ENCODE measurements at regions not wholly inside any gene's neighbourhood (a gene's known extent, or its start where the extent isn't known, plus 50 kb on each side); places are given as distances from the start of the nearest gene placed in this dataset.

DNA sequence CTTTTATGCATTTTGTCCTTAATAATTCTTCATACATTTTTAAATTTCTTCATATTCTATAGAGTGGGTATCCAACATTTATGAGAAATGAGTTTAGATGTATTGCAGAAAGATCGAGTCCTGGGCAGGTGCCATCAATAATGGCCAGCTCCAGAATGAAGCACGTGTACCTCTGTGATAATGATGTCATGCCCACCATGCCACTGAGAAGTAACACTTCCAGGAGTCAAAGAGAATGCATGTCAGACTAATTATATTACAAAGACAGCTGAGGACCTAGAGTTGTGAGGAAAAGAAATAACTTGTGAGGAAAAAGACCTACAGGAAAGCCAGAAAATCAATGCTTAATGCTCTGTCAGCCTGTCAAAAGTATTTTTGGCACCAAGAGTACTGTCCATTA is 157.4 kb upstream of the P2RY1 start (continued):
- TF ChIP-seq CBX5 (IDR thresholded peaks at IDR 0.05; ENCODE audit: low read depth): no peak
- TF ChIP-seq HSF1 (IDR thresholded peaks at IDR 0.05; ENCODE audit: low read depth, low read length): no peak
- TF ChIP-seq, protein P1, sequence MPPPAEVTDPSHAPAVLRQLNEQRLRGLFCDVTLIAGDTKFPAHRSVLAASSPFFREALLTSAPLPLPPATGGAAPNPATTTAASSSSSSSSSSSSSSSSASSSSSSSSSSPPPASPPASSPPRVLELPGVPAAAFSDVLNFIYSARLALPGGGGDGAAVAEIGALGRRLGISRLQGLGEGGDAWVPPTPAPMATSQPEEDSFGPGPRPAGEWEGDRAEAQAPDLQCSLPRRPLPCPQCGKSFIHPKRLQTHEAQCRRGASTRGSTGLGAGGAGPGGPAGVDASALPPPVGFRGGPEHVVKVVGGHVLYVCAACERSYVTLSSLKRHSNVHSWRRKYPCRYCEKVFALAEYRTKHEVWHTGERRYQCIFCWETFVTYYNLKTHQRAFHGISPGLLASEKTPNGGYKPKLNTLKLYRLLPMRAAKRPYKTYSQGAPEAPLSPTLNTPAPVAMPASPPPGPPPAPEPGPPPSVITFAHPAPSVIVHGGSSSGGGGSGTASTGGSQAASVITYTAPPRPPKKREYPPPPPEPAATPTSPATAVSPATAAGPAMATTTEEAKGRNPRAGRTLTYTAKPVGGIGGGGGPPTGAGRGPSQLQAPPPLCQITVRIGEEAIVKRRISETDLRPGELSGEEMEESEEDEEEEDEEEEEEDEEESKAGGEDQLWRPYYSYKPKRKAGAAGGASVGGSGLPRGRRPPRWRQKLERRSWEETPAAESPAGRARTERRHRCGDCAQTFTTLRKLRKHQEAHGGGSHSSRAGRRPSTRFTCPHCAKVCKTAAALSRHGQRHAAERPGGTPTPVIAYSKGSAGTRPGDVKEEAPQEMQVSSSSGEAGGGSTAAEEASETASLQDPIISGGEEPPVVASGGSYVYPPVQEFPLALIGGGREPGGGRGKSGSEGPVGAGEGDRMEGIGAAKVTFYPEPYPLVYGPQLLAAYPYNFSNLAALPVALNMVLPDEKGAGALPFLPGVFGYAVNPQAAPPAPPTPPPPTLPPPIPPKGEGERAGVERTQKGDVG (CRISPR knock-in tag; IDR thresholded peaks at IDR 0.05): no peak
- TF ChIP-seq ZNF274 (IDR thresholded peaks at IDR 0.05; ENCODE audit: insufficient read depth, insufficient read length): no peak
- no peak for TF ChIP-seq MYC (IDR thresholded peaks at IDR 0.05; ENCODE audit: insufficient read depth, insufficient read length, insufficient replicate concordance, low read length, severe bottlenecking)
- no peak for TF ChIP-seq FOS (IDR thresholded peaks at IDR 0.05; ENCODE audit: borderline replicate concordance, extremely low read depth, insufficient read length)
- TF ChIP-seq SRF (IDR thresholded peaks at IDR 0.05; ENCODE audit: low read depth in 2 of 2, low read length in 2 of 2): no peak
- no peak for TF ChIP-seq PML (IDR thresholded peaks at IDR 0.05; ENCODE audit: low read length)
- no peak for TF ChIP-seq ZNF24 (IDR thresholded peaks at IDR 0.05)
- no peak for TF ChIP-seq YY1 (IDR thresholded peaks at IDR 0.05; ENCODE audit: low read depth, low read length)
- TF ChIP-seq ZBED1 (IDR thresholded peaks at IDR 0.05; ENCODE audit: borderline replicate concordance): no peak
- TF ChIP-seq FOXK2 (IDR thresholded peaks at IDR 0.05): no peak
